HG03039 (cell line): ENCODE measurements at regions not wholly inside any gene's neighbourhood (a gene's known extent, or its start where the extent isn't known, plus 50 kb on each side); places are given as distances from the start of the nearest gene placed in this dataset.
"Not testable (repeated sequence)": the region's sequence is repeated elsewhere in the genome, so short reads cannot be mapped to it uniquely, and the experiment has no call there.

Source experiments
- ATAC-seq: cut with Tn5 transposase; IDR thresholded peaks from one replicate; pipeline ENCODE4 v1.9.1; 2021; ENCODE audit warnings: mild to moderate bottlenecking, moderate library complexity; ENCODE audit not compliant: unreplicated experiment

DNA sequence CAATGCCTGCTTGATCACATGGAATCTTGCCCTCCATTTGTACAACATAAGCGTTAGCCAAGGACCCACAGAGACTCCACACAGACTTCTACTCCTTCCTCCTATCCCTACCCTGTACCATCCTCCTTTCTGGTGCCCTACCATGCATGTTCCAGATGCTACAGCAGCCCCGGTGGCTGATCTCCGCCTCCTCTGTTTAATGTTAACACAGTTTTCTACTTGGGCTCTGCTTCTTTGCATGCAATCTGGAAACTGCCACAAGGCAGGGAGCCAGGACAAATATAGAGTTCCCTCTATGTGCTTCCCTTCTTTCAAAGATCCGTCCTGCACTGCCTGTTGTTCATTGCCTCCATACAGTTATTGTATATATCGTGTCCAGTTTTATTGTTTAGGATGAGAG is 368.6 kb upstream of the TENM3 start:
- no peak for ATAC-seq

GRCh38 chr4:181877329-181877848 is 365.8 kb upstream of the TENM3 start:
- ATAC-seq: no peak

GRCh38 chr4:181890031-181890430 is 353.2 kb upstream of the TENM3 start:
- ATAC-seq: no peak

DNA sequence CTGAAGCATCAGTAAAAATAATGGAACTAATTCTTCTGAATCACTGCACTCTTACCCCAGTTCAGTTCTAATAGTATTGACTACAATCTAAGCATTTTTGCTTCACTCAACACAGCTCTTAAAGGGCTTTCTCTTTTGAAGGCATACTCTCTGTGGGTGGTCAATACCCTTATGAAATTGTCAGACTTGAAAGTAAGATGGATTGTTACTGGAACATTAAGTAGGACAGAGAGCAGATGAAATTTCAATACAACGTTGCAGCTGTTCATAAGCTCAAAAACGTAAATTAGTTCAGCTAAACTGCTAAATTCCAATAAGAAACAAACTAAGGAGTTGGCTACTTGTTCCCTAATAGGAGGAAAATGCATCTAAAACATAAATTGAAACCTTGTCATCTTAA is 352.3 kb upstream of the TENM3 start:
- ATAC-seq: no peak

DNA sequence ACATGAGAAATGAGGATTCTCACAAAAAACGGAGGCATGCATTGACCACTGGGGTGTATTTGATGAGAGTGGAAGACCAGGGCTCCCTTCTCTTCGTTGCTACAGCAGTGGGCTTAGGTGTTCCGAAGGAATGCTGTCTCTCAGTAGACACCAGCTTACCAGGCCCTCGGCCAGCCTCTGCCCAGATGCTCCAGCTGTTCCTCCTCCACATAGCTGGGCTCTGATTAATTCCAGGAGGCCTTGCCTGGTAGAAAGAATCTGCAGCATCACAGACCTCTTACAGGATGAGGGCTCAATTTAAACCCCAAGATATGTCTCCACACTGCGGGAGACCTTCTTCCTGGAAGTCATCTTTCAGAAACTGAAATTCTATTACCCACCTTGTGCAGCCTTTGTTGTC is 346.6 kb upstream of the TENM3 start:
- no peak for ATAC-seq

DNA sequence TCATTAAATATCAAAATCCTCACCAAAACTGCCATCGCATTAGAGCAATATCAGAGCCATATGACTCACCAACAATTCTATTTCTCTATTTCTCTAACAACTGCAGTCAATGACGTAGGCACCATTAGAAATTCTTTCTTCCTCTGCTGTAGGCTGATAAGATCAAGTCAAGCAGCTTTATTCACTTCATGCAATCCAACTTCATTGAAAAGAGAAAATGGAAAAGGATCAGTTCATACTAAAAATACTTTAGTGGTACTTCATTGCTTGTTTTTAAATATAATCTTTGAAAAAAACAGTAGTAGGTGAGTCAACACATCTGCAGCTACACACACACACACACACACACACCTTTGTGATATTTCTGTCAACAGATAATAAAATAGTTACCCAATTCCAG is 345.3 kb upstream of the TENM3 start:
- ATAC-seq: no peak

GRCh38 chr4:181902404-181902803 is 340.8 kb upstream of the TENM3 start:
- ATAC-seq: not testable (repeated sequence)

DNA sequence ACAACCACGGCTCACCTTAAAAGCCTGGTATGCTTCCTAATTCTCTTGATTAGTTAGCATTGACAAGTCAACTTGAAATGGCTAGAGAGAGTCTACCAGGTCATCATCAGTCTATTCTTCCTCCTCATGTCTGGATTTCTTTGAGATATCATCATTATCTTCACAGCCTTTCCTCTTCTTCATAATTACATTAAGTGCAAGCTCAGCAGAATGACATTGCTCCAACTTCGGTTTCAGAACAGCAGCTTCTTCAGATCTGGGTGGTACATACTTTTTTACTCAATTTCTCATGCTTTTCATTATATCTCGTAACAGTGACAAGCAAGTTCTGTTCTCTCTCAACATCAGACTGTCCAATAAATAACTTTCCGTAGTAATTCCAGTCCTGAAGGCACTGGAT is 337.5 kb upstream of the TENM3 start:
- no peak for ATAC-seq

DNA sequence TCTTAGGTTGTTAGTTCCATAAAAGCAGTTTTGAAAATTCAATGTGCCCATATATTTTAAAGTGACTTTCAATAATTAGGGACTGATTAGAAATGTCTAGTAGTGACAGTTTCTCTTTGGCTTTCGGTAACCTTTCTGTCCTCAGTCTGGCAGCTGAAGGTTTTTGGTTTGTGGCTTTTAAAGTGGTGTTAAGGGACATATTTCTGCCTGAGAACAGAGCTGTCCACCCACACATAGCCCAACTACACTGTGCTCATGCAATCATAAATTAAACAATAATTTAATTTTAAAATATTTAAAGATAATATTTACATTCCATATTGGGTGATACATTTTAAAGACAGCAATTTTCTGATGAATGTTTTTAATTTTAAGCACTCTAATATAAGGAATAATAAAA is 335.0 kb upstream of the TENM3 start:
- ATAC-seq: no peak

GRCh38 chr4:181909368-181909767 is 333.8 kb upstream of the TENM3 start:
- ATAC-seq: no peak

DNA sequence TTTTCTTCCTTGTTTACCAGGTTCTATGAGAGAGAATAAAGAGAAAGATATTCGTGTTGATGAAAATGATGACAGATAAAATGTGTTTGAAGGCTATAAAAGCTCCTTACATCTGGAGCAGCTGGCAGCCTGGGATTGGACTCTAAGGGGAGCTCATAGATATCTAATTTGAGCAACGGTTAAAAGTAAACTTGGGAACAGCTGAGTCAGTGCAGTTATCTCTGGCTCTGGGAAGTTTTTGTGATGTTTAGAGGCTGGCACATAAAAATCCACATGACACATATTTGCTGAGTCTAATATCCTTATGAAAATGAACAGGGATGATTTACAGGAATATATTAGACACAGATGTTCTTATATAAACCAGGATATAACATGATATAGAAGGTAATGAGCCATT is 331.8 kb upstream of the TENM3 start:
- ATAC-seq: no peak

DNA sequence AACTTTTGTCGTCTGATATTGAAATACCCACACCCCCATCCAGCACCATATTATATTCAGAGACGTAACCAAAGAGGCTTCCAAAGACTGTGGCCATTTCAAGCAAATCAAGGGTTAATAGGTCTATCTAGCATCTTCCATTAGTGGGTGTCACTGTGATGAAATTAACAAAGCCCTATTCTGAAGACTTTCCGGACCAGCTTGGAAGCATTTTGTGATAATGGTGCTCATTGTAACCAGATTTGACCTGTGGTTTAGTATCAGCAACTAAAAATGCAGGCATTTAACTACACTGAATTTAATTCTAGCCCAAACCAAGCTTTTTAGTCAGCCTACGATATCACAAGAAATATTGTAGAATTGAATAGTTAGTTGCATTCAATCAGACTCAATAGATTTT is 309.7 kb upstream of the TENM3 start:
- no peak for ATAC-seq

DNA sequence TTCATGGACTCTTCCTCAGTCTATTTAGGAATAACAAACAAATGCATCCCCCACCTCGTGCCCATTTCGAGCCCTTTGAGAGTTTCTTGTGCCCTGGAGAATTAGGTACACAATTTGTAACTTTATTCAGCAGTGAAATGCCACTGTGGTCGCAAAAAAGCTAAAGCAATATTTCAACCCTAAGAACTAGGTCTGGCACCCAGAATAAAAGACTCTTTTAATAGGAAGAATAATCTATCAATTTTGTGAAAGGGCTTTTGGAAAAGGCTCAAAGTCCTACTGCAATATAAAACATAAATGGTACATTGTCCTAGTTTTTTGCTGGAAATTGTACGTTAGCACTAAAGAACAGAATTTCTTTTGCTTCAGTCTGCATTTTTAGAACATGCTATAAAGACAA is 304.6 kb upstream of the TENM3 start:
- no peak for ATAC-seq

GRCh38 chr4:181939199-181939945 is 303.8 kb upstream of the TENM3 start:
- no peak for ATAC-seq

DNA sequence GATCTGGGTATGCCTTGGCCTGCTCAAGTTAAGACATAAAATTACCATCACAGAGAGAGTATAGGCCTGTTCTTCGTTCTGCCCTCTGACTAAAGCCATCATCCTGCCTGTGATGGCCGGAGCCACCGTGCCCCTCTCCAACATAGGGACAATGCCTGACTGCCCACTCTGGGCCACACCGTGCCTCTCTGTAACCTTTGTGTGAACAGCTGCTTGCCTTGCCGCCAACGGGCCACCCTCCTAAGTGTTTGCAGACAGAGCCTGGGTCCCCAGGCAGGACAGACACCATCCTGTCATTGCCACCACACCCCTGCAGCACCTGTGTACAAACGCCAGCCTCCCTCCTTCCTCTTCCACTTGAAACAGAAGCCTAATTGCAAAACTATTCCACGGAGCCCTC is 298.7 kb upstream of the TENM3 start:
- no peak for ATAC-seq

DNA sequence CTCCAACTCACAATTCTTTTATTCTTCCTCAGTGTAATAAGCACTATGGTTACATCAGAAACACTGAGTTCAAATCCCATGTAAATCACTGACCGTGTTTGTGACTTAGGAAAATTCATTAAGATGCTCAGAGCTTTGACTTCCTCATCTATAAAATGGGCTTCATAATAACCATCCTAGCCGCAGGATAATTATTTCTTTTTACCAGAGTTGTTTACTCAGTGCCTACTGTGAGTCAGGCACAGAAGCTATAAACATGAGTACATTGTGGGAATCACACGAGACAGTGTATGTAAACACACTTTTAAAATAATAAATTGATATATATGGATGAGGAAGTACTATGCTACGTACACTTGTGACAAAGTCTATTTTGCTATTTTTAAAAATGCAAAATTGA is 296.3 kb upstream of the TENM3 start:
- ATAC-seq: no peak

GRCh38 chr4:181948839-181949382 is 294.3 kb upstream of the TENM3 start:
- ATAC-seq: no peak

GRCh38 chr4:181949704-181950312 is 293.4 kb upstream of the TENM3 start:
- ATAC-seq: no peak

DNA sequence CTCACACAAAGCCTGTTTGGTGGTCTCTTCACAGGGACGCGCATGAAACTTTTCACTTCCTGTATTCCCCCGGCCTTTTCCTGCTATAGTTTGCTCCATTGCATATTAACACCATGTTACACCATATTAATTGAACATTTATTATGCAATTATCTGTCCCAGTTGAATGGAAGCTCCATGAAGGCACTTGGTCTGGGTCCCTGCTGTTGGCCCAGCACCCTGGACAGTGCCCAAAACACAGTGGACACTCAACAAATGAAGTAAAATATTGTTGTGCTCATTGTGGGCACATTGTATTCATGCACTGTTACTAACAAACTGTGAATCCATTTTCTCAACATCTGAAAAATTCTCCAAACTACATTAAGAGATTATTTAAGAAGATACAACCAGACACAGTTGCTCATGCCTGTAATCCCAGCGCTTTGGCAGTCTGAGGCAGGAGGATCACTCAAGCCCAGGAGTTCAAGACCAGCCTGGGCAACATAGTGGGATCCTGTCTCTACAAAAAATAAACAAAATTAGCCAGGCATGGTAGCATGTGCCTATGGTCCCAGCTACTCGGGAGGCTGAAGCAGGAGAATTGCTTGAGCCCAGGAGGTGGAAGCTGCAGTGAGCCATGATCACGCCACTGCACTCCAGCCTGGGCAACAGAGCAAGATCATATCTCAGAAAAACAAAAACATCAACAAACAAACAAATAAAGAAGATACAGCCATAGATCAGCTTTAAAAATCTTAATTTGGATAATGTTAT is 292.7 kb upstream of the TENM3 start:
- ATAC-seq: no peak

GRCh38 chr4:181951265-181951664 is 291.9 kb upstream of the TENM3 start:
- no peak for ATAC-seq

- ATAC-seq: no peak
Measured at GRCh38 chr4:181952478-181952877, 290.7 kb upstream of the TENM3 start.

DNA sequence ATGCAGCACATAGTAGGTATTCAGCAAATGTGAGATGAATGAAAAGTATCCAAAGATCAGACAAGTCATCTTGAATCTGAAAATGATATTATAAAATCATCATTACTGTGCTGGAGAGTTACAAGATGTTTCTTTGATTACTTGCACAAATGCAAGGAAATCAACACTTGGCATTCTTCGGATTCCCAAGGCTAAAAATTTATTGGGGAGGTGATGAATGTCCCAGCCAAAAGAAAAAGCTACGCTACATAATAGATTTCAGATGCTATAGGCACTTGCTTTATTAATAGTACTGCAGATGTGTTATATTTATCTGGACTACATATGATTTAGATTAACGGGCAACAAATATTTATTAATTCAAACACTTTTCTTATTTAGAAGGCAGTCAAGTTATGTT is 286.7 kb upstream of the TENM3 start:
- ATAC-seq: no peak
